ENCODE measurements at regions not wholly inside any gene's neighbourhood (a gene's known extent, or its start where the extent isn't known, plus 50 kb on each side); places are given as distances from the start of the nearest gene placed in this dataset.
"Not testable (repeated sequence)": the region's sequence is repeated elsewhere in the genome, so short reads cannot be mapped to it uniquely, and the experiment has no call there.

DNA sequence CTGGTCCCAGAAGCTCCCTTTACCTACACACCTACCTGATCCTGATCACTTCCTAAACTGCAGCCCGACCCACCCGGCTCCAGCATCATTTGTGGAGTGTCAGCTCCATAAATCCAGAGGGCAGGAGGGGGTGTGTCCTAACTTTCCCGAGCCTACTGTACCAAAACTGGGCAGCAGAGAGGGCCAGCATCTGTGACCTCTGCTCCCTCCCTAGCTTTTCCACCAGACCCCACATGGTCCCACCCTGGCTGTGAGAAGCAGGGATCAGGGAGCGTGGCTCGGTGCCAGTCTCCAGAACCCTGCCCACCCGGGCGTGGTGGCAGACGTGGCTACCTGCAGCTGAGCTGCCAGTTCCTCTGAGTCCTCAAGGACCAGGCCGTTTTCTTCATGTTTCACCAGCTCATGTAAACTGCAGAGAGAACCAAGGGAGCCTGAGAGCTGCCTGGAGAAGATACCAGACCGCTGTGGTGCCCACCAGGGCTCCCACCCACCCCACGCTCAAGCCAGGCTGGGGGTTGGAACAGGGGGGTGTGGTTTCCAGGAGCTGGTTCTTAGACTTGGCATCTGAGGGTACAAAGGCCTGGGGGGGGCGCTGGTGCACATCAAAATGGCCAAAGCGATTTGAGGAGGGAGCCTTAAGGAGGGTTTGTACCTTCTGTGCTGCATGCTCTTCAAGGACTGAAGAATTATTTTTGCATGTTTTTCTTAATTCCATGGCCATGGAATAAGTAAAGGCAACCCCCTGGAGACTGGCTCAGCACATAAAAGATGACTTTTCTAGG is 76.7 kb upstream of the DRD5 start:
- DNase-seq = no peak

DNA sequence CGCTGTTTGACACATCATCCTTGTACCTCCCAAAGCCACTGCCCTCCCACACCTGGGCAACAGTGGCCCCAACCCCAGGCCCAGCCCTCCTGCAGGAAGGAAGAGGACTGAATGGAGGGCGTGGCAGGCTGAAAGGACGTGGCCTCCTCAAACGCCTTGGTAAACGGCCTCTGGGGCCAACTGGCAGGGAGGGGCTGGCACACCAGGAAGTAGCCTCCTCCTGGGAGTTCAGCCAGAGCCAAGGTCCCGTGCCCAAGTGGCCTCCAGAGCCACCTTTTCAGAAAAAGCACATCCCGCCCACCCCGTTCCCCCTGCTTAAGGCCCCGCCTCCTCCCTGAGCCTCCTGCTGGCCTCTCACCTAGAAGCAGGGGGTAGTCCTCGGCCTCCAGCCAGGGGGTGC is 74.2 kb upstream of the DRD5 start:
- not testable (repeated sequence) for DNase-seq

DNA sequence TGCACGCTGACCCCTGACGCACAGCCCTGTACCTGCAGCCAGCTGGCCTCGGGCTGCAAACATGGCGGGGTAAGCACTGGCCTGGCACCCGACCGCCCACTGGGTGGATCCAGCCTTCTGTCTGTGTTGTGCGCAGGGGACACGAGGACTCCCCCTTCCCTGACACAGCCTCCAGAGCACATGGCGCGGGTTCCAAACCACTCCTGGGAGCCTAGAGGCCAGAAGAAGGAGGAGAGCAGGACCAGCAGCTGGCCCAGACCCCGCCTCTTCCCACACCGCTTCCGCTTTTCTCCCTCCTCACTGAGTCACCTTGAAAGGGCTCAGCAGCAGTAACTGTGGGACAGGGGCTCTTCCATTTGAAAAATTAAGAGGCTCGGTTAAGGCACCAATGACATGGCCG is 73.5 kb upstream of the DRD5 start:
- not testable (repeated sequence) for DNase-seq

DNA sequence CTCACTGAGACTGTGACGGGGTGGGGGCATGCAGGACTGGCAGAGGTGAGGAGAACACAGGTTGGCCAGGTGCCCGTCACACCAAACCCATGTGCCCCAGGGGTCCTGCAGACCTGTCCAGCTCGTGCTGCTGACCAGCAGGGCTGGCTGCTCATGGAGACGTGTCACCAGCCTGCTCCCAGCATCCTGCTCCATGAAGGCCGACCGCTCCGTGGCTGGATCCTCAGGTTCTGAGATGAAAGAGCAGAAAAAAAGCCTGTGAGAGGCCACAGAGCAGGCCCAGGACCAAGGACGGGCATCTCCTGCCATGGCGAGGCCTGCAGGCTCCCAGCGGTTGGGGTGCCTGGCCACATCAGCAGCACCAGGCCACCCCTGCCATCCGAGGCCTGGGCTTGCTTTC is 71.7 kb upstream of the DRD5 start:
- no peak for DNase-seq

DNA sequence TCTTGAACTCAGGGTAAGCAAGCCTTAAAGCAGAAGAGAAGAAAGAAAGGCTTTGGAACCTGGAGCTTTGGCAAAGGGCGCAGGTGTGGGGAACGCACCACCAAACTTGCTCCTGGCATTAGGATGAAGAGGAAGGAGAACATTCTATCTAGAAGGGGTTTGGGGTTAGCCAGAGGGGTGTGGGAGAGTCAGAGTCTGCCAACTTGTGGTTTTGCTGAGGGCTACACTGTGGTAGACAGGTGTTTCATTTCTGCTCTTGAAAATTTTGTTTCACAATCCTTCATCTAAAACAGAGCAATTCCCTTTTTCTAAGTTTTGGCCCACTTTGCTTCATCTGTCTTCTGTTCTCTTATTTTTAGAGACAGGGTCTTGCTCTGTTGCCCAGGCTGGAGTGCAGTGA is 66.2 kb upstream of the DRD5 start:
- not testable (repeated sequence) for DNase-seq

DNA sequence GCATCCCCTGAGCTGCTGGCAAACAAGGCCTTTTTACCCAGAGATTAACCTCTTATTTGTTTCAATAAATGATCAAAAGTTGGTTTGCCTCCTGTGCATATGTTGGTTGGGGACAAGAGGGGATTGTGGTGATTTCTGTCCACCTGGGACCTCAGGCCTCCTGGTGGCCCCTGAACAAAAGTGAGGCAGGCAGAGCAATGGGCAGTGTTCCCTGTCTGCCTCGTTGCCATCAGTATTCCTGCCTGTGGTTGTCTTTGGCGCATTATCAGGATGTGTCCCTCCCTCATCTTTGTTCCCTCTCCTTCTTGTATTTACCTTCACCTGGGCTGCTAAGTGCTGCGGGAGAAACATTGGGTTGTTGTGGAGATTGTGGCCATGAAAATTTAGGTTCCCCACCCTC is 65.3 kb upstream of the DRD5 start:
- no peak for DNase-seq

DNA sequence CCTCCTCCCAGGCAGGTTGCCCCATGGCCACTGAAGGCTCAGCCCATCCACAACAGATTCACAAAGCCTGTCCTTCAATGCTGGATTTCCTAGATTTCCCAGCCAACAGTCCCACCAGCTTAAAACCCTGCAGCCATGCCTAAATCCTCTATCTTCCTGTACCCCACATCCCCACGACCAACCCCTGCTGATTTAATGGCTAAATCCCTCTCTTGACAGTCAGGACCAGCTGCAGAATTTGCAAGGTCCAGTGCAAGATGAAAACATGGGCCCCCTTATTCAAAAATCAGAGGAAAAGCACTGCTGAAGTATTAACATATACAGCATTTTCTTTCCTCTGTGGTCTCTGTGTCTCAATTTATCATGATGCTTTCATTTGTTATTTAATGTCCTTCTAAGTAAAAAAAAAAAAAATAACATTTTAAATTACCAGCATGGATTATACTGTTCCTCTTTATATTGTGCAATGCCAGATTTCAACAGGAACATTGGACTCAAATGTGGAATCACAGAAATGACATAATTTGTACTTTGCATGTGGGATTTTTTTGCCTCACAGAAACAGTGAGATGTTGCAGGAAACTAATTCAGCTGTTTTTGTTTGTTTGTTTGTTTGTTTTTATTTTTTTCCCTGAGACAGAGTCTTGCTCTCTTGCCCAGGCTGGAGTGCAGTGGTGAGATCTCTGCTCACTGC is 63.0 kb upstream of the DRD5 start:
- DNase-seq = not testable (repeated sequence)

DNA sequence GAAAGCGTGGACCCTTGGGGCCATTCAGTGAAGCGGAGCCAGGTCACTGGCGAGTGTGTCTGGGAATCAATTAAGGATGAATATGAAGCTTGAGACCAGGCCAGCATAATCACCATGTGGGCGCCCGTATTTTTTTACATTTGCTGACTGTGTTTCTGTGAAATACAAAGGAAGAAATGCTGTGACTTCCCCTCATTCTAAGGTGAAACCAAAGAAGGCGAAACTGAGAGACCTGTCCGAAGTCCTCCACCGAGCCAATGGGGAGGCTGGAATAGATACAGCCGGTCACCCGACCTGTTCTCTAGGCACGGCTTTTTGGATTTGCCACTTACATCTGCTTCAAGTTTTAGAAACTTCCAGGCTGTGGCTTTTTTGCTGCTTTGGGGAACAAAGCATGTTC is 59.3 kb upstream of the DRD5 start:
- DNase-seq = not testable (repeated sequence)
